ENCODE measurements at regions not wholly inside any gene's neighbourhood (a gene's known extent, or its start where the extent isn't known, plus 50 kb on each side); places are given as distances from the start of the nearest gene placed in this dataset.

DNA sequence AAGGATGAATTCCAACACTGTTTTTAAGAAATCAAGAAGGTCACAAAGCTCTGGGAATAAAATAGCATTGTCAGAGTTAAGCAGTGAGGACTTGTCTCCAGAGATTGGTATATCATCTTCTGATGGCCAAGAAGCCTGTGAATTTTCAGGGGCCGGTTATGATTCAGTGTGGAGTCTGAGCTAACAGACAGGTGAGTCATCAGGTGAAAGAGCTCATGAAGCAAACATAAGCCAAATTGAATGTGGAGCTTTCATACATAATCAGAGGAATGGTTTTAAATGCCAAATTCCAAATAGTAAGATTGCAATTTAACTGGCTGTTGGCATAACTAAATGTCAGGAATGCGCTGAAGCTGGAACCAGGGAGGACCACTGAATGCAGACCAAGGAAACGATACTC is 494.2 kb downstream of the MTRR start:
- H3K4me3 ChIP-seq (ENCODE audit: low read depth, poor library complexity, severe bottlenecking) = no peak overlapping the region
- DNase-seq (ENCODE audit: low spot score in 2 of 2) = no peak
- TF ChIP-seq POLR2A (IDR thresholded peaks at IDR 0.05) (no peak), CTCF (IDR thresholded peaks at IDR 0.05) (no peak)
- 75 to 76% methylated on average over 3 of the region's 3 CpGs for WGBS, 2 donors
- intact Hi-C loops (cut with DNase I; ENCODE audit: low total_unique reads) = no loop called here

GRCh38 chr5:8366266-8366665 is 497.3 kb downstream of the MTRR start:
- 70 to 74% methylated on average over 6 of the region's 6 CpGs for WGBS, 2 donors
- intact Hi-C loops (cut with DNase I; ENCODE audit: low total_unique reads) = no loop called here
- TF ChIP-seq CTCF (IDR thresholded peaks at IDR 0.05) (no peak), POLR2A (IDR thresholded peaks at IDR 0.05) (no peak)
- DNase-seq (ENCODE audit: low spot score in 2 of 2) = no peak
- H3K4me3 ChIP-seq (ENCODE audit: low read depth, poor library complexity, severe bottlenecking) = no peak overlapping the region

DNA sequence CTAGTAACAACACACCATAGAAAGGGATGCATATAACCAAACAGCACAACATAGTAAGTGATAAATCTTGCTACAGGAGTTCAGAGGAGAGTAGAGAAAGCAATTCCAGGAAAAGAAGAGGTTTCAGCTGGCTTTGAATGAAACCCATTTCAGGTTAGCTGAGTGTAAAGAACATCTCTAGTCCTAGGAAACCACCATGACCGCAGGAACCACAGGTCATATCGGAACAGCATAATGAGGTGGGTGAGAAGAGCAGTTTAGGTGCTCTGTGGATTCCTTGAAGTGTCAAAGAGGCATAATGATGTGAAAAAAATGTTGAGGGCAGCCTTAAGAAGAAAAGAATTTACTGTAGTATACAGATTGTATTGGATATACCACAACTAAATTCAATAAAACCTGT is 507.5 kb downstream of the MTRR start:
- intact Hi-C loops (cut with DNase I; ENCODE audit: low total_unique reads) = no loop called here
- no peak for TF ChIP-seq CTCF (IDR thresholded peaks at IDR 0.05)
- TF ChIP-seq POLR2A (IDR thresholded peaks at IDR 0.05) = no peak
- no peak for DNase-seq (ENCODE audit: low spot score in 2 of 2)
- H3K4me3 ChIP-seq (ENCODE audit: low read depth, poor library complexity, severe bottlenecking) = no peak overlapping the region
- 72 to 94% methylated on average over 2 of the region's 2 CpGs for WGBS, 2 donors

DNA sequence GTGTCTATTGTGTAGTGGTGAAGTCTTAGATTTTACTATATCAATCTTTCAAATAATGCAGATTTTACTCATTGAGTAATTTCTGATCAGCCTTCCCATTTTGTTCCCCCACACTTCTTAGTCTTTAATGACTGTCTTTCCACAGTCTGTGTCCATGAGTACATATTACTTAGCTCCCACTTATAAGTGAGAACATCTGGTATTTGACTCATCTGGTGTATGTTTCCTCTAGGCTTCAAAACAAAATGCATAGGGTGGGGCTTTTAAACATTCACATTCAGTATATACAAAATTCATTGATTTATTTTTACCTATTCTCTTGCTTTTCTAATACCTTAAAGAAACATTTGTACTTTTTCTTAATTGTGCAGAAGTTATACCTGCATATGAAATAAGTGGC is 513.0 kb downstream of the MTRR start:
- intact Hi-C loops (cut with DNase I; ENCODE audit: low total_unique reads) = no loop called here
- no peak for TF ChIP-seq POLR2A (IDR thresholded peaks at IDR 0.05)
- no peak for TF ChIP-seq CTCF (IDR thresholded peaks at IDR 0.05)
- no peak for DNase-seq (ENCODE audit: low spot score in 2 of 2)
- no peak overlapping the region for H3K4me3 ChIP-seq (ENCODE audit: low read depth, poor library complexity, severe bottlenecking)

- 79 to 82% methylated on average over 5 of the region's 5 CpGs for WGBS, 2 donors
- intact Hi-C loops (cut with DNase I; ENCODE audit: low total_unique reads) = no loop called here
- TF ChIP-seq CTCF (IDR thresholded peaks at IDR 0.05) (no peak), POLR2A (IDR thresholded peaks at IDR 0.05) (no peak)
- no peak for DNase-seq (ENCODE audit: low spot score in 2 of 2)
- no peak overlapping the region for H3K4me3 ChIP-seq (ENCODE audit: low read depth, poor library complexity, severe bottlenecking)
Measured at GRCh38 chr5:8382456-8382855, 513.5 kb downstream of the MTRR start.

GRCh38 chr5:8383616-8384015 is 514.7 kb downstream of the MTRR start:
- intact Hi-C loops (cut with DNase I; ENCODE audit: low total_unique reads) = no loop called here
- H3K4me3 ChIP-seq (ENCODE audit: low read depth, poor library complexity, severe bottlenecking) = no peak overlapping the region
- WGBS, 2 donors = 23 to 42% methylated on average over 1 of the region's 1 CpG
- no peak for TF ChIP-seq CTCF (IDR thresholded peaks at IDR 0.05)
- TF ChIP-seq POLR2A (IDR thresholded peaks at IDR 0.05) = no peak
- DNase-seq (ENCODE audit: low spot score in 2 of 2) = no peak

Measured in lower leg skin (tissue), 4 donors.